NCI-H510A (cell line): ENCODE measurements at regions not wholly inside any gene's neighbourhood (a gene's known extent, or its start where the extent isn't known, plus 50 kb on each side); places are given as distances from the start of the nearest gene placed in this dataset.
A peak's percentile ranks its signal among the peaks of the same experiment; 100 is the strongest.
"Not testable (repeated sequence)": the region's sequence is repeated elsewhere in the genome, so short reads cannot be mapped to it uniquely, and the experiment has no call there.

ENCODE experiments used
- DNase-seq: peaks from one replicate; lab custom pipeline; 2025; lab: John Stamatoyannopoulos, UW

- not testable (repeated sequence) for DNase-seq
These were observed 172.5 kb upstream of the MAGI2 start for GRCh38 chr7:79625921-79626320.

- no peak for DNase-seq
These were observed 170.9 kb upstream of the MAGI2 start for GRCh38 chr7:79624336-79624735.

GRCh38 chr7:79622781-79623180 is 169.3 kb upstream of the MAGI2 start:
- DNase-seq, result no peak

- no peak for DNase-seq
These were observed 166.8 kb upstream of the MAGI2 start for GRCh38 chr7:79620291-79620690.

- DNase-seq, result no peak
These were observed 165.7 kb upstream of the MAGI2 start for GRCh38 chr7:79619216-79619615.

GRCh38 chr7:79615871-79616640 is 162.6 kb upstream of the MAGI2 start:
- no peak for DNase-seq

- DNase-seq, result no peak
These were observed 162.0 kb upstream of the MAGI2 start for GRCh38 chr7:79615466-79615865.

- DNase-seq, result no peak
These were observed 159.4 kb upstream of the MAGI2 start for GRCh38 chr7:79612903-79613302.

GRCh38 chr7:79612022-79612421 is 158.6 kb upstream of the MAGI2 start:
- no peak for DNase-seq

- no peak for DNase-seq
These were observed 157.4 kb upstream of the MAGI2 start for GRCh38 chr7:79610748-79611304.

- DNase-seq, result no peak
These were observed 156.8 kb upstream of the MAGI2 start for GRCh38 chr7:79610313-79610712.

GRCh38 chr7:79608005-79608404 is 154.5 kb upstream of the MAGI2 start:
- DNase-seq, result no peak

- no peak for DNase-seq
These were observed 151.4 kb upstream of the MAGI2 start for GRCh38 chr7:79604841-79605240.

- peak; percentile 4 for DNase-seq
These were observed 144.9 kb upstream of the MAGI2 start for GRCh38 chr7:79598351-79598750.

- not testable (repeated sequence) for DNase-seq
These were observed 141.2 kb upstream of the MAGI2 start for GRCh38 chr7:79594671-79595070.

GRCh38 chr7:79593866-79594301 is 140.4 kb upstream of the MAGI2 start:
- no peak for DNase-seq

GRCh38 chr7:79590916-79591623 is 137.6 kb upstream of the MAGI2 start:
- no peak for DNase-seq

- no peak for DNase-seq
These were observed 136.9 kb upstream of the MAGI2 start for GRCh38 chr7:79590391-79590790.

GRCh38 chr7:79570903-79571302 is 117.4 kb upstream of the MAGI2 start:
- no peak for DNase-seq

GRCh38 chr7:79563821-79564522 is 110.5 kb upstream of the MAGI2 start:
- DNase-seq, result no peak

GRCh38 chr7:79555571-79555970 is 102.1 kb upstream of the MAGI2 start:
- DNase-seq, result no peak

- no peak for DNase-seq
These were observed 100.5 kb upstream of the MAGI2 start for GRCh38 chr7:79553811-79554555.
